ENCODE measurements at regions not wholly inside any gene's neighbourhood (a gene's known extent, or its start where the extent isn't known, plus 50 kb on each side); places are given as distances from the start of the nearest gene placed in this dataset.

DNA sequence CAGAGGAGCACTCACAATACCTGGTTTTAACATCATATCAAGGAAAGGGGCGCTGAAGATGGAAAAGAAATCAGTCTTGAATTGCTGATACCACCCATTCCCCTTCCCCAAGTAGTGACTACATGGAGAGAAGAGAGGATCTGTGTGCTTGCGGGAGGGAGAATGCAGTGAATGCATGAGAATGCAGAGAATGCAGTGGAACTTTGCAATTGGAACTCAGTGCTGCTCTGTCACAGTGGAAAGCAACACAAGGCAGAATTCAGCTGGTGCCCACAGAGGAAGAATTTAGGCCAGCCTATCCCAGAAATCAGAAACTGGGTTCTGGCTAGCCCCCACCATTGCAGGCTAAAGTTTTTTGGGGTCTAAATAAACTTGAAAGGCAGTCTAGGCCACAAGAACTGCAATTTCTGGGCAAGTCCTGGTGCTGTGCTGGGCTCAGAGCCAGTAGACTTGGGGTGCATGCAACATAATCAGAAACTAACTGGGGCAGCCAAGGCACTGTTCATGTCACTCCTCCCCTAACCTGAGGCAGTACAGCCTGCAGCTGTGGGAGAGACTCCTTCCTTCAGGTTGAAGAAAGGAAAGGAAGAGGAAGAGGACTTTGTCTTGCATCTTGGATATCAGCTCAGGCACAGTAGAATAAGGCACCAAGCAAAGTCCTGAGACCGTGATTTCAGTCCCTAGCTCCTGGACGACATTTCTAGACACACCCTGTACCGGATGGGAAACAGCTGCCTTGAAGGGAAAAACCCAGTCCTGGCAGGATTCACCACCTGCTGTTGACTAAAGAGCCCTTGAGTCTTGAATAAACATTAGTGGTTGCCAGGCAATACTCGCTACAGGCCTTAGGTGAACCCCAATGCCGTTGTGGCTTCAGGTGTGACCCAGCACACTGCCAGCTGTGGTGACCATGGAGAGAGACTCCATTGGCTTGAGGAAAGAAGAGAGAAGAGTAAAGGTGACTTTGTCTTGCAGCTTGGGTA, 329.3 kb downstream of the TBL1XR1 start:
- no peaks in the 10 kb centered on the region for H3K27me3 ChIP-seq (ENCODE audit: control insufficient read depth in 1 of 2, insufficient read depth in 2 of 2, low read length in 2 of 2)
- no peak overlapping the region for H3K4me3 ChIP-seq (ENCODE audit: low read depth in 1 of 2, low read length in 2 of 2)
- no peaks in the 10 kb centered on the region for H3K4me1 ChIP-seq (ENCODE audit: insufficient read depth, low read length)
- H3K9ac ChIP-seq (ENCODE audit: low read length): no peak overlapping the region
- no peaks in the 10 kb centered on the region for H3K9me3 ChIP-seq (ENCODE audit: low read length)
- H3K27ac ChIP-seq (ENCODE audit: low read depth, low read length): no peak overlapping the region
- no peaks in the 10 kb centered on the region for H3K36me3 ChIP-seq (ENCODE audit: insufficient read depth, low read length)

DNA sequence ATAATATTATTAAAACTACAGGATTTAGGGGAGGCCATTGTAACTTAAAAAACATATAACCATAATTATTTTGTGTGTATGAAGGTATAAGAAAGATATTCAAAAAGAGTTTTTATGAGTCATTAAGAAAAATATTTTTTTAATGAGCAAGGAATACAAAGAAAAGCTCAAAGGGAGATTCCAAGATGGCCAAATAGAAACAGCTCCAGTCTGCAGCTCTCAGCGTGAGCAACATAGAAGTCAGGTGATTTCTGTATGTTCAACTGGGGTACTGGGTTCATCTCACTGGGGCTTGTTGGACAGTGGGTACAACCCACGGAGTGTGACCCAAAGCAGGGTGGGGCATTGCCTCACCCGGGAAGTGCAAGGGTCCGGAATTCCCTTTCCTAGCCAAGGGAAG, 336.1 kb downstream of the TBL1XR1 start:
- H3K27ac ChIP-seq (ENCODE audit: low read depth, low read length): no peak overlapping the region
- H3K36me3 ChIP-seq (ENCODE audit: insufficient read depth, low read length): no peaks in the 10 kb centered on the region
- no peak overlapping the region for H3K9ac ChIP-seq (ENCODE audit: low read length)
- H3K4me1 ChIP-seq (ENCODE audit: insufficient read depth, low read length): no peaks in the 10 kb centered on the region
- H3K4me3 ChIP-seq (ENCODE audit: low read depth in 1 of 2, low read length in 2 of 2): no peak overlapping the region
- no peaks in the 10 kb centered on the region for H3K9me3 ChIP-seq (ENCODE audit: low read length)
- H3K27me3 ChIP-seq (ENCODE audit: control insufficient read depth in 1 of 2, insufficient read depth in 2 of 2, low read length in 2 of 2): no peaks in the 10 kb centered on the region

DNA sequence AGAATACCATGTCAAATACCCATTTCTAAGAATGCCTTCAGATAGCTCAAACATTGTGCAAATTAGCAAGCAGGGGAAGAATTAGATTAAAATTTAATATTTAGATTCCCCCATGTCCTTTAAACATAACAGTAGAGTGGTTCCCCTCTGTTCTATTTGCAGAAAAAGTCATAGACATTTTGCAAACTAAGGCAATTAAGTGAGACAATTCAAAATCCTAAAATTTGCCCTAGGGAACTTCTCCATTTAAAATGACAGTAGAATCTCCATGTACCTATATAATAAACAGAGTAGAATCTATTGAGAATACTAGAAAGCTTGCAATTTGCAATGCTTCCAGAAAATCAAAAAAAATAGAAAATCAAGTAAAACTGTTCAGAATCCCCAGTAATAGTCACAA, 340.6 kb downstream of the TBL1XR1 start:
- no peak overlapping the region for H3K27ac ChIP-seq (ENCODE audit: low read depth, low read length)
- no peak overlapping the region for H3K9ac ChIP-seq (ENCODE audit: low read length)
- H3K4me1 ChIP-seq (ENCODE audit: insufficient read depth, low read length): no peaks in the 10 kb centered on the region

DNA sequence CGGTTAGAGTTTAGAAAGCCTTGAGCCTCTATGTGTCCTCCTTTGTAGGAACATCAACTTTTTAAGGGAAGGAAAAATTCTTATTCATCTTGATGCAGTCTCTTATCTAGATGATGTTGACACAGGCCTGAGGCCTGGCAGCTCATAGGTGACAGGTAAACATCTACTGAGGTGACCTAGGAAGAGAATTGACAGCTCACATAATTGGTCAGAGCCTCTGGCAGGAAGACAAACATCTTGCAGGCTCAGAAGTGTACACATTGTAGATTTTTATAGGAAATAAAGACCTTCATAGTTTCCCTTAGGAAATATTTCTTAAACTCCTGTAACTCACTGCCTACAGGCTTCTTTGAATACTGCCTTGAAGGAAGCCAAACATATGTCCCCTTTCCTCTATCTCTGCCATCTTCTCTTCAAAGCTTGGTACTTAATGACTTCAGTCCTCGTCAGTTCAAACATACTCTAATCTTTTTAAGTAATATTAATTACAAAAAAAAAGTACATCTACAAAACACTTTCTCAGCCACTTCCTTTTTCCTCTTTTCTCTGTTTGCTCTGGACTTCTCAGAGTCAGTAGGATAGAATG, 341.3 kb downstream of the TBL1XR1 start:
- no peak overlapping the region for H3K9ac ChIP-seq (ENCODE audit: low read length)
- no peak overlapping the region for H3K27ac ChIP-seq (ENCODE audit: low read depth, low read length)
- H3K36me3 ChIP-seq (ENCODE audit: insufficient read depth, low read length): no peaks in the 10 kb centered on the region
- no peaks in the 10 kb centered on the region for H3K4me1 ChIP-seq (ENCODE audit: insufficient read depth, low read length)
- no peak overlapping the region for H3K4me3 ChIP-seq (ENCODE audit: low read depth in 1 of 2, low read length in 2 of 2)
- H3K9me3 ChIP-seq (ENCODE audit: low read length): no peaks in the 10 kb centered on the region
- H3K27me3 ChIP-seq (ENCODE audit: control insufficient read depth in 1 of 2, insufficient read depth in 2 of 2, low read length in 2 of 2): no peaks in the 10 kb centered on the region

More for the DNA sequence above, 340.6 kb downstream of the TBL1XR1 start:
- Histone ChIP-seq H3K4me3 (ENCODE audit: low read depth in 1 of 2, low read length in 2 of 2) (no peak overlapping the region), H3K9me3 (ENCODE audit: low read length) (no peaks in the 10 kb centered on the region), H3K36me3 (ENCODE audit: insufficient read depth, low read length) (no peaks in the 10 kb centered on the region), H3K27me3 (ENCODE audit: control insufficient read depth in 1 of 2, insufficient read depth in 2 of 2, low read length in 2 of 2) (no peaks in the 10 kb centered on the region)

GRCh38 chr3:176855213-176855612, 342.1 kb downstream of the TBL1XR1 start:
- no peak overlapping the region for H3K27ac ChIP-seq (ENCODE audit: low read depth, low read length)
- no peak overlapping the region for H3K9ac ChIP-seq (ENCODE audit: low read length)
- no peak overlapping the region for H3K4me3 ChIP-seq (ENCODE audit: low read depth in 1 of 2, low read length in 2 of 2)
- H3K27me3 ChIP-seq (ENCODE audit: control insufficient read depth in 1 of 2, insufficient read depth in 2 of 2, low read length in 2 of 2): no peaks in the 10 kb centered on the region
- H3K36me3 ChIP-seq (ENCODE audit: insufficient read depth, low read length): no peaks in the 10 kb centered on the region
- H3K4me1 ChIP-seq (ENCODE audit: insufficient read depth, low read length): no peaks in the 10 kb centered on the region
- no peaks in the 10 kb centered on the region for H3K9me3 ChIP-seq (ENCODE audit: low read length)

DNA sequence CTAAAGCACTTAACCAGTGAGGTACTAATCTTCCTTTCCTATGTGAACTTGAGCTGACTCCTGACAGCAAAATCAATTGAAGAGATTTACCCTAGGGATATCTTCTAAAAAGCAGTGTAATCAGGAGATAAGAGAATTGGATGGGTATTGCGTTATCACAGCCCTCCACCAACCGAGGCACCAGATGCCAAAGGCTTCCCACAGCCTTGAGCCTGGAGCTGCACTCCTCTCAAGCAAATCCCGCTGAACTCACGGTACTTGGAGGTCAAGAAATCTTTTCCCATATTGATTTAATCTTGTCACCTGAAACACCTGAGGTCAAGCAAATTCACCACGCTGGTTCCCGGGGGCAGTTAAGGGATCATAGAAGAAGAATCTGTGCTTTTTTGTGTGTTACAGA, 346.8 kb downstream of the TBL1XR1 start:
- H3K4me3 ChIP-seq (ENCODE audit: low read depth in 1 of 2, low read length in 2 of 2): no peak overlapping the region
- H3K9me3 ChIP-seq (ENCODE audit: low read length): no peaks in the 10 kb centered on the region
- H3K4me1 ChIP-seq (ENCODE audit: insufficient read depth, low read length): no peaks in the 10 kb centered on the region

GRCh38 chr3:176848431-176849214, 348.7 kb downstream of the TBL1XR1 start:
- no peak overlapping the region for H3K4me3 ChIP-seq (ENCODE audit: low read depth in 1 of 2, low read length in 2 of 2)
- no peaks in the 10 kb centered on the region for H3K9me3 ChIP-seq (ENCODE audit: low read length)
- H3K4me1 ChIP-seq (ENCODE audit: insufficient read depth, low read length): no peaks in the 10 kb centered on the region
- no peak overlapping the region for H3K9ac ChIP-seq (ENCODE audit: low read length)
- no peaks in the 10 kb centered on the region for H3K36me3 ChIP-seq (ENCODE audit: insufficient read depth, low read length)
- H3K27ac ChIP-seq (ENCODE audit: low read depth, low read length): no peak overlapping the region
- no peaks in the 10 kb centered on the region for H3K27me3 ChIP-seq (ENCODE audit: control insufficient read depth in 1 of 2, insufficient read depth in 2 of 2, low read length in 2 of 2)

More for the DNA sequence above, 346.8 kb downstream of the TBL1XR1 start:
- H3K27ac ChIP-seq (ENCODE audit: low read depth, low read length): no peak overlapping the region
- no peaks in the 10 kb centered on the region for H3K36me3 ChIP-seq (ENCODE audit: insufficient read depth, low read length)
- H3K9ac ChIP-seq (ENCODE audit: low read length): no peak overlapping the region
- H3K27me3 ChIP-seq (ENCODE audit: control insufficient read depth in 1 of 2, insufficient read depth in 2 of 2, low read length in 2 of 2): no peaks in the 10 kb centered on the region

GRCh38 chr3:176842914-176843313, 354.4 kb downstream of the TBL1XR1 start:
- H3K4me3 ChIP-seq (ENCODE audit: low read depth in 1 of 2, low read length in 2 of 2): no peak overlapping the region
- no peak overlapping the region for H3K27ac ChIP-seq (ENCODE audit: low read depth, low read length)
- no peaks in the 10 kb centered on the region for H3K36me3 ChIP-seq (ENCODE audit: insufficient read depth, low read length)
- H3K4me1 ChIP-seq (ENCODE audit: insufficient read depth, low read length): no peaks in the 10 kb centered on the region
- no peak overlapping the region for H3K9ac ChIP-seq (ENCODE audit: low read length)
- no peaks in the 10 kb centered on the region for H3K9me3 ChIP-seq (ENCODE audit: low read length)
- H3K27me3 ChIP-seq (ENCODE audit: control insufficient read depth in 1 of 2, insufficient read depth in 2 of 2, low read length in 2 of 2): no peaks in the 10 kb centered on the region

- H3K27me3 ChIP-seq (ENCODE audit: control insufficient read depth in 1 of 2, insufficient read depth in 2 of 2, low read length in 2 of 2): no peaks in the 10 kb centered on the region
- H3K36me3 ChIP-seq (ENCODE audit: insufficient read depth, low read length): no peaks in the 10 kb centered on the region
- no peak overlapping the region for H3K27ac ChIP-seq (ENCODE audit: low read depth, low read length)
- no peaks in the 10 kb centered on the region for H3K9me3 ChIP-seq (ENCODE audit: low read length)
- H3K4me3 ChIP-seq (ENCODE audit: low read depth in 1 of 2, low read length in 2 of 2): no peak overlapping the region
- H3K9ac ChIP-seq (ENCODE audit: low read length): no peak overlapping the region
- no peaks in the 10 kb centered on the region for H3K4me1 ChIP-seq (ENCODE audit: insufficient read depth, low read length)
Observed at GRCh38 chr3:176840641-176841286, 356.5 kb downstream of the TBL1XR1 start.

- Histone ChIP-seq H3K9me3 (ENCODE audit: low read length) (no peaks in the 10 kb centered on the region), H3K27ac (ENCODE audit: low read depth, low read length) (no peak overlapping the region), H3K4me1 (ENCODE audit: insufficient read depth, low read length) (no peaks in the 10 kb centered on the region), H3K27me3 (ENCODE audit: control insufficient read depth in 1 of 2, insufficient read depth in 2 of 2, low read length in 2 of 2) (no peaks in the 10 kb centered on the region), H3K4me3 (ENCODE audit: low read depth in 1 of 2, low read length in 2 of 2) (no peak overlapping the region), H3K36me3 (ENCODE audit: insufficient read depth, low read length) (no peaks in the 10 kb centered on the region), H3K9ac (ENCODE audit: low read length) (no peak overlapping the region)
Observed at GRCh38 chr3:176839901-176840300, 357.4 kb downstream of the TBL1XR1 start.

DNA sequence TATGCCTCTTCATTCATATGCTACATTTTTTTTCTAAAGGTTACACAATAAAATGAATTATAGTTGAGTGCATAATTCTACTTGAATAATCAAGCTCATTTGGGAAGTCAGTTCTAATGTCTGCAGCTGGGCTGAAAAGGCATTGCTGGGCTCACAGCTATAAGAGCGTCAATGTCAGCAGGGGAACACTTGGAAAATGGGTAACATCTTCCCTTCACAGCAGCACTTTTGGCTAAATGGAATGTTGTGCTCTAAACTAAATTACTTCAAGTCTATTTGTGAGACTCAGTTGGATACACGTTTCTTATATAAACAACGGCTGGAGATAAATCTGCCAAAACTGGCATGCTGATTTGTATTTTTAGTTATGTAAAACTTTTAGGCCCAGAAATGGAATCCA, 357.8 kb downstream of the TBL1XR1 start:
- no peak overlapping the region for H3K9ac ChIP-seq (ENCODE audit: low read length)

More for the DNA sequence above, 357.8 kb downstream of the TBL1XR1 start:
- no peaks in the 10 kb centered on the region for H3K27me3 ChIP-seq (ENCODE audit: control insufficient read depth in 1 of 2, insufficient read depth in 2 of 2, low read length in 2 of 2)
- no peaks in the 10 kb centered on the region for H3K36me3 ChIP-seq (ENCODE audit: insufficient read depth, low read length)
- no peak overlapping the region for H3K4me3 ChIP-seq (ENCODE audit: low read depth in 1 of 2, low read length in 2 of 2)
- H3K9me3 ChIP-seq (ENCODE audit: low read length): no peaks in the 10 kb centered on the region
- no peaks in the 10 kb centered on the region for H3K4me1 ChIP-seq (ENCODE audit: insufficient read depth, low read length)
- no peak overlapping the region for H3K27ac ChIP-seq (ENCODE audit: low read depth, low read length)
